Mucosa of descending colon (tissue), 3 donors: ENCODE measurements at regions not wholly inside any gene's neighbourhood (a gene's known extent, or its start where the extent isn't known, plus 50 kb on each side); places are given as distances from the start of the nearest gene placed in this dataset.

Experiments
- ATAC-seq: fragments of 200-7000 bp; cut with Tn5 transposase; one replicate; pipeline ENCODE4 v1.9.1; 2020; ENCODE audit warnings: mild to moderate bottlenecking, moderate library complexity
- DNase-seq, 3 donors: peaks; one replicate each; pipeline ENCODE4 v3.0.0-alpha.2; 2020
- H3K36me3 ChIP-seq: fragments of 200-600 bp; one replicate; pipeline ENCODE4 v1.8.0; 2021; ENCODE audit warnings: low read depth, mild to moderate bottlenecking
- H3K4me1 ChIP-seq: fragments of 200-600 bp; one replicate; pipeline ENCODE4 v1.8.0; 2021; ENCODE audit warnings: low read depth, mild to moderate bottlenecking
- H3K4me3 ChIP-seq: fragments of 200-600 bp; one replicate; pipeline ENCODE4 v1.8.0; 2021; ENCODE audit warnings: mild to moderate bottlenecking
- H3K9me3 ChIP-seq: fragments of 200-600 bp; one replicate; pipeline ENCODE4 v1.8.0; 2021; ENCODE audit warnings: mild to moderate bottlenecking
- CTCF ChIP-seq: fragments of 200-600 bp; IDR thresholded peaks from one replicate; pipeline ENCODE4 v1.8.0; 2022; ENCODE audit warnings: antibody characterized with exemption, mild to moderate bottlenecking
- intact Hi-C, 2 donors: fragments of 100-400 bp; cut with DNase I in 1 of 2; cut with micrococcal nuclease in 1 of 2; formaldehyde crosslinking; loops; one replicate each; pipeline versions ENCODE4 v1.11.0 to v1.11.1; 2022; cut with DNase I, micrococcal nuclease
- donor health status: DM: no; HTN: no; CAD: no; lungs with moderate emphysema.
- donor health status: DM: no; HTN: no; CAD: no.
- donor health status: DM: no; HTN: yes; CAD: no.

DNA sequence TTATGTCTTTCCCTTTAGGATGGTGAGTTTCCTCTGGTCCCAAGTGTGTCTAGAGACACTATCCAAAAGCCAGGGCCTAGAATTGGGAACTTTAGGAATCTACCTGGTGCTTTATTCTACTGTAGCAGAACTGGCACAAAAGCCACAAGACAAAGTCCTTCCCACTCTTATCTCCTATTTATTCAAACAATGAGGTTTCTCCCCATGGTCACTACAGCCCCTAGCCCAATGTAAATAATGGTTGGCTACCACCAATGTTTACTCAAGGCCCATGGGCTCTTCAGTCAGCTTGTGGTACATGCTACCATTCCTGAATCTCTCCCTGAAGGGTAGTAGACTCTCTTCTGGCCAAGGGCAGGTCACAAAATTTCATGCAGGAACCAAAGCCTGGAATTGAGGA, 789.4 kb upstream of the KIF2B start:
- Histone ChIP-seq H3K9me3 (no peaks in the 10 kb centered on the region), H3K36me3 (no peaks in the 10 kb centered on the region), H3K4me1 (no peaks in the 10 kb centered on the region), H3K4me3 (no peak overlapping the region)
- no peak for TF ChIP-seq CTCF
- DNase-seq (no peak), ATAC-seq (no peak)
- intact Hi-C loops: no loop called here

- ATAC-seq: peak; percentile 60
- no peak for TF ChIP-seq CTCF
- intact Hi-C loops: no loop called here
- no peaks in the 10 kb centered on the region for H3K36me3 ChIP-seq
- H3K4me3 ChIP-seq: no peak overlapping the region
- DNase-seq: peak in 1 of 3 donors; percentile 56
- H3K4me1 ChIP-seq: no peaks in the 10 kb centered on the region
- H3K9me3 ChIP-seq: no peaks in the 10 kb centered on the region
Observed at GRCh38 chr17:53032861-53033271, 789.9 kb upstream of the KIF2B start.

DNA sequence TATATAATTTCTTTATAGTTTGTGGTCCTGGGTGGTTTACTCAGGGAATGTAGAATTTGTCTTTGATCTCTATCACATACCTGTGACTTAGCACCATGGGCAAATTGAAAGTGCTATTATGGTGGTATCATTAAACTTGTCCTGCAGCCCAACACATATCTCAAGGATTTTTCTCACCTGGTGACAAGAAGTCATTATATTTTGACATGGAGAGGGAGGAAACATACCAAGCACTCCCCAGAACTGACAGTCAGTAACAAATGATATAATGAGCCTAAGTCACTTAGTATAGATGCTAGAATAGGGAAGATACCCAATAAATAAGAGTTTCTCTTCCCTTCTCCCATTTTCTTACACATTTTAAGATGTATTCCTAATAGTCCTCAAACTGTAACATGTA, 805.5 kb upstream of the KIF2B start:
- TF ChIP-seq CTCF: no peak
- Histone ChIP-seq H3K36me3 (no peaks in the 10 kb centered on the region), H3K4me3 (no peak overlapping the region), H3K4me1 (no peaks in the 10 kb centered on the region), H3K9me3 (no peaks in the 10 kb centered on the region)
- intact Hi-C loops: no loop called here
- DNase-seq: no peak
- no peak for ATAC-seq

- DNase-seq (no peak), ATAC-seq (no peak)
- intact Hi-C loops: no loop called here
- TF ChIP-seq CTCF: no peak
- no peaks in the 10 kb centered on the region for H3K9me3 ChIP-seq
- no peak overlapping the region for H3K4me3 ChIP-seq
- H3K36me3 ChIP-seq: no peaks in the 10 kb centered on the region
- no peaks in the 10 kb centered on the region for H3K4me1 ChIP-seq
Observed at GRCh38 chr17:53016085-53016484, 806.6 kb upstream of the KIF2B start.

GRCh38 chr17:53012364-53012763, 810.4 kb upstream of the KIF2B start:
- no peak for ATAC-seq
- Histone ChIP-seq H3K36me3 (no peaks in the 10 kb centered on the region), H3K9me3 (no peaks in the 10 kb centered on the region), H3K4me3 (no peak overlapping the region), H3K4me1 (no peaks in the 10 kb centered on the region)
- DNase-seq: no peak
- no peak for TF ChIP-seq CTCF
- intact Hi-C loops: no loop called here

DNA sequence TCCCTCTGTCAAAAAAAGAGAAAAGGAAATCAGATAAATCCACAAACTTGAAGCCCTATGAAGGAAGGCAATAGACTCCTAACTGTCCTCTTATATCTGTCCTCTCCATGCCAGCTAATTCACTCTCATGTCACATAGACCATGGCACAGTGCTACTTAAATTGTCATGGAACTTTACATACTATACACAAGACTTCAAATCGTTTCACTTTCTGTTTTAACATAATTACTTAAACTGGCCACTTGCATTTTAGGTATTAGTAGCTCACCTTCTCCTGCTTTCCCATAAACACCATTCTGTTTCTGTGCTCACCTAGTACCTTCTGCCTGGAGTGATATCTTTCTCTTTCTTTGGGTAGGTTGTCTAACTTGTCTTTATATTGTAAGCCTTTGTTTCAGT, 816.7 kb upstream of the KIF2B start:
- no peaks in the 10 kb centered on the region for H3K9me3 ChIP-seq
- H3K4me3 ChIP-seq: no peak overlapping the region
- no peak for DNase-seq
- H3K4me1 ChIP-seq: no peaks in the 10 kb centered on the region
- H3K36me3 ChIP-seq: no peaks in the 10 kb centered on the region
- no peak for ATAC-seq
- no peak for TF ChIP-seq CTCF
- intact Hi-C loops: no loop called here
